GM18858 (cell line): ENCODE measurements at regions not wholly inside any gene's neighbourhood (a gene's known extent, or its start where the extent isn't known, plus 50 kb on each side); places are given as distances from the start of the nearest gene placed in this dataset.

Experiments used
- ATAC-seq: cut with Tn5 transposase; IDR thresholded peaks from one replicate; pipeline ENCODE4 v1.9.1; 2021; ENCODE audit not compliant: unreplicated experiment

GRCh38 chr12:94786906-94787305 lies 136.5 kb upstream of the TMCC3 start:
- no peak for ATAC-seq

DNA sequence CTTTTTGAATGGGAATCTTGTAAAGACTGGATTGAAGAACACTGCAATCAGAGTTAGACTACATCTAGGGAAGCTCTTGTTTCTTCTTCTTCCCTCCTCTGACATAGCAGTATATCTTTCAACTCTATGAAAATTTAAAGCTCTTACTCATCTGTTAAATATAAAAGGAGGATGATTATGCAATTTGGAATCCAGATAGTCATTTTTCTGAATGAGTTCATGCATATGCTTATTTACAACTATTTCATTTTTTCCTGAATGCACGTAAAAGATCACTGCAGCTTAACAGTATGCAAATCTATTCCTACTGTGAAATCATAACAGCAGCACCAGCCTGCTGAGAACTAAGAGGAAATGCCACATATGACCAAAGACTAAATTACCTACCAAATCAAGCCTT lies 133.5 kb upstream of the TMCC3 start:
- no peak for ATAC-seq

GRCh38 chr12:94783343-94783742 lies 133.0 kb upstream of the TMCC3 start:
- ATAC-seq: no peak

- no peak for ATAC-seq
Observed at GRCh38 chr12:94781835-94782234, 131.5 kb upstream of the TMCC3 start.

DNA sequence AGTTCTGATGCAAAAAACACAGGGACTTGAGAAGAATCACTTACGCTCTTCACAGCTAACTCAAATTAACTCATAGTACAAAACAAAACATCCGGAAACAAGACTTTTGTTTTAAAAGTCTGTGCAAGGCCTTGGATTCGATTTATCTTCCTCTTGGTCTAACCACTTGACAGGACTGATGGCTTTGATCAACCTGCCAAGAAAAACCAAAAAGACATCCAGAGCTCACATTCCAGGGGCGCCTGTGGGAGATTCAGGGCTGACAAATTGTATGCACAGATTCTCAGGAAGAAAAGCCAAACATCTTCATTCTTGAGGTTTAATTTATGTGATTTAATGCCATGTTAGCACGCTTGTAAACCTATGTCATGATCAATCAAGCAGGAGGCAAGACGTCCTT lies 129.1 kb upstream of the TMCC3 start:
- ATAC-seq: no peak

DNA sequence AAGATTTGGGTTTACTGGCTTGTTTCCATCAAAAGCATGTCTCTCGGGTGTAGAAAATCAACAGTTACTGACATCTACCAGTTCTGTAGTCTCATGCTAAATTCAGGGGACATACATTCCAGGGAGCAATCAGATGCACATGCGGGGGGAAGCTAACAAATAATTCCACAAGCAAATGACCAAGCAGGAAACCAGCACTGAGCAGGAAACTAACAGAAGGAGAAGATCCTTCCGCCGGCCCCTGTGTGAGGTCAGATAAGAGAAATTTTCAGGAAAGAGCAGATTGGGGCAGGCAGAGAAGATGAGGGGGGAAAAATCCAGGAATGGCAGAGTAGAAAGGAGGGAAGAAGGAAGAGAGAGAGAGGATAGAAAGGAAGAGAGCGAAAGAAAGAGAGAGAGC lies 127.6 kb upstream of the TMCC3 start:
- ATAC-seq: no peak

DNA sequence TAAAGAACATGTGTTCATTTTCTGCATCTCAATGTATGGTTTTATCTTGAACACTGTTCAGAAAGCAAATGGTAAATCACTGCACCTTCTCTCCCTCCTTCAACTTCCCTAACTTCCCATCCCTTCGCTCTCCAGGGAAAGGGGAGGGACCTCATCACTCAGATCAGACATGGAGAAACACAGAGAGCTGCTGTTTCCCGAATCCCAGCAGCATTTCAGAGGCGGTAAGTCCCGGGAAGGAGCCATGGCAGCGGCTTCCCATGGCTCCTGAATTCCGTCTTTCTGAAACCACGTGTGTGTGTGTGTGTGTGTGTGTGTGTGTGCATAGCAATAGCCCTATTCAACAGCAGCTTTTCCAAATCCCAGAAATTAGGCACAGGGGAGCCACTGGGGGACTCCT lies 125.4 kb upstream of the TMCC3 start:
- no peak for ATAC-seq

DNA sequence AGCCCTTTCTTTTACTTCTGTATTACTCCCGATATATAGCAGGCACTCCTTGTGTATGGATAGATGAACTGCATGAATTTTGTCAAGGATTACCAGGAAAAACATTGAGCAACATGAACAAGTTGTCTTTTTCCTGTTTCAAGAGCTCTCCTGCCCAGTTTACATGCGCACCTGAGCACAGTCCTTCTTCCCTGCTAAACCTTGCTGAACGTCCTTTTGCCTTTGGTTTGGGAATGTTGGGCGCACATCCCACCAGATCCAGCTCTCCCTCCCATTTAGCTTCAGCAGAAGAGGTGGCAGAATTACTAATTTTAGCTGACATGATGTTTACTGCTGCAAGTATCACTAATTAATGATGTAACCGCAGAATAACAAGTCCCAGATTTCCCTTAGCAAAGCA lies 121.4 kb upstream of the TMCC3 start:
- ATAC-seq: no peak

DNA sequence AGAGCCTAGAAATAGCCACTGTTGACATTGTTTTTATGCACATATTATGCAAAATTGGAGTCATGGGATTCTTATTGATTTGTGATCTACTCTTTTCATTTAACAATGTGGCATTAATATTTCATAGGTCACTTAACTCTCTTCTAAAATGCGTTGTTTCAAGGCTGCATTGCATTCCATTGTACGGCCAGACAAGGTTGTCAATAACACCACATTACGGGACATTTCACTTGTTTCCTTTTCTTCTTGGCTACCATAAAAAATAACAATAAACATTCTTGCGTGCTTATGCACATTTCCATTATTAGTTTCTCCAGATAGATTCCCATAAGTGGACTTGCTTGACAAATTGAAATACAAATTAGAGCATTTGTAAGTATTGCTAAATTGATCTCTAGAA lies 120.8 kb upstream of the TMCC3 start:
- ATAC-seq: no peak

GRCh38 chr12:94770791-94771190 lies 120.4 kb upstream of the TMCC3 start:
- no peak for ATAC-seq

DNA sequence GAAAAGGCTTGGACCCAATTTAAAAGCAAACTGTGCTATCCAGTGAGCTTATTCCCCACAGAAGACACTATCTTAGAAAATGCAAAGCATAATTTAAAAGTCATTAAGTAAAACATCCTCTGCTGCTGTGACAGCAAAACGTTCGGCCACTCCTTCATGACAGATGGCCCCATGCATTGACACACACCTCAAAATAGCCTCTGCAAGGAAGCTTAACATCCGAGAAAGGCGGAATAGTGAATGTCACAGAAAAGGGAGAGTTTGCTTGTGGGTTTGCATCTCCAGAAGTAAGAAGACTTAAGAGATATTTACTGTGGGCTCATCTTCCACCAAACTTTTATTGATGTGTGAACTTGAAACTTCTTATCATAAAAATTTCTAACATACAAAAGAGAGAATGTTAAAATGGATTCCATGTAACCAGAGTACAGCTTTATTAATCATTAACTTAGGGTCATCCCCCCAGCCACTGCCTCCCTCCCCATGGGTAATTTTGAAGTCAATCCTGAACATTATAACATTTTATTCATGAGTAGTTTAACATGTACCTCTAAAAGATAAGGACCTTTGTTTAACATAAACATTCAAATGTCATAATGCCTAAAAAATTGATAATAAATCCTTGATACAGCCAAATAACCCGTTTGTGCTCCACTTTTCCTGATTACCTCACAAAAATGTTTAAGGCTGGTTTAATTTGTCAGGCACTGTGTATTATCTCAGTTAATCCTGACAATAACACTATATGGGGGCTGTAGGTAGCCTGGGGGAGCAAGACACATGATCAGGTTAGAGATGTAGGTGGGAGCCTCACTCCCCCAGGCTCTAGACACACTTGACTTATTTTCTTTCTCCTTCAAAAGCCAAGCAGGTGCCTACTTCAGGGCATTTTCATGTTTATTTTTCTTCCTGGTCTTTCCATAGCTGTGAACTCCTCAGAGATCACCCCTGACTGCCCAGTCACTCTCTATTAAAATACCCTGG lies 119.7 kb upstream of the TMCC3 start:
- no peak for ATAC-seq

DNA sequence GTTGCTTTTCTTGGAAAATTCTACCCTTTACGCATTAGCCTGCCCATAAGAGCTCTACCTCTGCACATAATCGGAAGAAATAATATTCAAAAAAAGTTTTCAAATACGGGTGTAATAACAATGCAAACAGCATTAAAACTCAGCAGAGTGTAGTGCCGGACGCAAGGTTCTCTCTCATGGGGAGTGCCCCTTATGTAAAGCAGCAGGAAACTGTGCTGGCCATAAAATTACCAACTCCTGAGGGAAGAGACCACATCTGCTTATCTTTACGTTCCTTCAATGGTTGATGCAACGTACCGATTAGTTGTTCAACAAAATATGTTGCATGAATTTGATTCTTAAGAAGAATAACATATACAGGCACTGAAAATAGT lies 118.7 kb upstream of the TMCC3 start:
- peak; percentile 66 for ATAC-seq

DNA sequence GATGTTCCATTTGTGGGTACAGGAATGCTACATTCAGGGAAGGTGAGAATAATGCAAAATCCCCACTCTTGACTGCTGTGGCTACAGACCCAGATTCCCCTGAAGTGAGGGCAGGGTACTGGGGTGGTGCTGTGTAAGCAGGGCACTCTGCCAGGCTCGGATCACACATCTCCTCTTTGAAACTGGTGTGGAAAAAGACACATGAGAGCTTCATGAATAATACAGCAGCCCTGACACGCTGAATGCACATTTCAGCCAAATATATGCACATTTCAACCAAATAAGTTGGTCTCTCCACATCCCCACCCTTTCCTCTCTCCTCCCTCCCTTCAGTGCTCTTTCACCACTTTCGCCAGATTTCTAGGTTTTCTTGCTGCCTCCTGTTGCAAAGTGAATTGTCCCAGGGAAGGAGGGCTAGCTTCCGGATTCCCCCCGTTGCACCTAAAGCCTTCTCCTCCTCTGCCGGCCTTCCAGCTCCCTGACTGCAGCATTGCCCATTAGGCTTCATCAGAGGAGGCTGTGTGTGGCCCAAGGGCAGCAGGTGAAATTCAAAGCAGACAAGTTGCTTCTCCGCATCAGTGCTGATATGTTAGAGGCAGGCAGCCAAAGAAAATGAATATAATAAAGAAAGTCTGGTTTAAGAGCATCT lies 118.2 kb upstream of the TMCC3 start:
- peak; percentile 27 for ATAC-seq

DNA sequence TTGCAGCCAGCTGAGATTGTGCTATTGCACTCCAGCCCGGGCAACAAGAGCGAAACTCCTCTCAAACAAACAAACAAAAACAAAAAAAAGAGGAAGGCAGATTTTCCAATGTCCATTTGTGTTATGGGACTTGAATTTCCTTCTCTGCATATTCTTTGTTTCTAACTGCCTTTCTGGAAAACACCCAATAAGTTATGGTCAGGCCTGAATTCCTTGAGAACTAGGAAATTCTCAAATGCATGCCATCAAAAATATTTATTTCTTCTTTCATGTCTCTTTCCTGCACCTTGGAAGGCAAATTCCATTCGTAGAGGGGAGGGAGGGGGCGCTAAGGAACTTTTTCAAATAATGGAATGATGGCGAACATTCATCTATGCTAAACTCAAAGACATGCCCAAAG lies 117.6 kb upstream of the TMCC3 start:
- ATAC-seq: no peak

DNA sequence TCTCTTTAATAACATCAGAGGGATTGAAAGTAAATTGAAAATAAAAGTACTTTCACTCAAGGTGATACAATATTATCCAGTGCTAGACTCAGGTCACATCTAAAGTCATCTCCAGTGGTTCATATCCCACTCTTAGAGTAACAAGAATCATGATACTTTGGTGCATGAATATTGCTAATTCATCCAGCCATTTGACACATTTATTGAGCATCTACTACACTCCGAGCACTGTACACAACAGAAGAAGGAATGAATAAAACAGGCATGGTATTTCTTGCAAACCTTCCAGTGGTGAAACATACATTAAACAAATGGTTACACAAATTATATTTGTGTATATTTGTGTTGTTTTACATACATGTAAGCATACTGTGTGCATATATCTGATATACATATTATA lies 116.0 kb upstream of the TMCC3 start:
- ATAC-seq: no peak

DNA sequence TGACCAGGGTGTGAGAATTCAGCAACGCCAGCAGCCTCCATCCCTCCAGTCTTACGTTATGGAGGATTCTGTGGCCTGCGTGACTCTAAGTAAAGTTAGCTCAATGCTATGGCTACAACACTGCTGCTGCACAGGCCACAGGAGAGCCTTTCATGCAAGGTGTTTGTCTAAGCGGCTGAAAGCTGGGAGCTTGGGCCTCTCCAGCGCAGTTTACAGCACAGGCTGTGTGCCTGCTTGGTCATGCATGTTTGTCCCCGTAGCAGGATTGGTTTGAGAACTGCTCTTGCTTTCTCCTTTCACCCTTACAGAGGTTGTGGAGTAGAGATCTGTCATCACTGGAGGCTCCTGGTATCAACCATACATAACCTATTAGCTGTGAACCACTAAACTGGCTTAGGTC lies 113.1 kb upstream of the TMCC3 start:
- no peak for ATAC-seq

DNA sequence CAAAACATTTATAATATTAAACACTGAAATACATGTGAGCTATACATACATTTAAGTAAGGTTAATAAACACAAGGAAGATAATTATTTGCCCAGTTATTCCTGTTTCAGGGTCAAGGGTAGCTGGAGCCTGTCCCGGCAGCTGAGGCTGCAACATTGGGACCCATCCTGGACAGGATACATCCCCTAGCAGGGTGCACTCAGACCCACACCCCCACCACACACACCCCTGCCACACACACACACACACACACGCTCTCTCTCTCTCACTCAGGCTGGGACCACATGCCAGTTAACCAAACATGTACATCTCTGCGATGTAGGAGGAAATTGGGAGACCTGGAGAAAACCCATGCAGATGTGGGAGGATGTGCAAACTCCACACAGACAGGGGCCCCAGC lies 112.6 kb upstream of the TMCC3 start:
- peak; percentile 3 for ATAC-seq

GRCh38 chr12:94762259-94762942 lies 112.0 kb upstream of the TMCC3 start:
- ATAC-seq: peak; percentile 83

GRCh38 chr12:94761559-94761958 lies 111.2 kb upstream of the TMCC3 start:
- no peak for ATAC-seq

- ATAC-seq: no peak
Observed at GRCh38 chr12:94760786-94761185, 110.4 kb upstream of the TMCC3 start.

- ATAC-seq: no peak
Observed at GRCh38 chr12:94756789-94757188, 106.4 kb upstream of the TMCC3 start.

DNA sequence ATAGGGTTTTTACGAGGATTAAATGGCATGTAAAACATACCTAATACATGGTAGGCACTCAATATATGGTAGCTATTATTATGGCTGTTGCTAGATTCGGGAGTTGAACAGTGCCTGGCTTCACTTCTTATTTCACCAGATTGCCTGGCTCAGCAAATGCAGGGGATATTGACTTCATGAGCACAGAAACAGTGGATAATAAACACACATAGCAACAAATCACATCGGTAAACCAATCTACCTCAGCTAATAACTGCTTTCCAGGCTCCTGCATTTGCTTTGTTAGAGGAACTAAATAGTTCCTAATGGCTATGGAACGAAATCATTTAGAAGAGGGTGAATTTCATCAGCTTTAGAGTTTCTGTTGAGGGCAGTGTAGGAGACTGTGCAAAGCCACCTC lies 105.2 kb upstream of the TMCC3 start:
- no peak for ATAC-seq
